Kidney (tissue), 13 donors: ENCODE measurements at regions not wholly inside any gene's neighbourhood (a gene's known extent, or its start where the extent isn't known, plus 50 kb on each side); places are given as distances from the start of the nearest gene placed in this dataset.
"Not testable (repeated sequence)": the region's sequence is repeated elsewhere in the genome, so short reads cannot be mapped to it uniquely, and the experiment has no call there.

ENCODE experiments used
- DNase-seq, 5 donors: peaks; one replicate each; pipeline ENCODE4 v3.0.0-alpha.2; 2013 to 2020
- FAIRE-seq: peaks from 2 replicates; lab custom pipeline; 2012; peaks lifted over from hg19 to GRCh38; lab: Jason Lieb, UNC
- H3K27ac ChIP-seq, 2 donors: one replicate each; pipeline ENCODE4 v1.7.0; 2013; ENCODE audit warnings: low read depth in 2 of 2, low read length in 2 of 2, inconsistent platforms in 1 of 2
- H3K27me3 ChIP-seq: one replicate; pipeline ENCODE4 v1.7.1; 2013; ENCODE audit warnings: low read length, inconsistent platforms; ENCODE audit not compliant: control insufficient read depth, insufficient read depth
- H3K36me3 ChIP-seq, 3 donors: one replicate each; pipeline versions ENCODE4 v1.7.0 to v1.7.1; 2013; ENCODE audit warnings: low read length in 3 of 3, control low read depth in 1 of 3, inconsistent platforms in 1 of 3; ENCODE audit not compliant: insufficient read depth in 3 of 3, control insufficient read depth in 2 of 3
- H3K4me1 ChIP-seq, 3 donors: one replicate each; pipeline versions ENCODE4 v1.7.0 to v1.7.1; 2013; ENCODE audit warnings: low read length in 3 of 3, inconsistent platforms in 1 of 3, low read depth in 1 of 3; ENCODE audit not compliant: control insufficient read depth in 2 of 3, insufficient read depth in 2 of 3
- H3K4me3 ChIP-seq, 3 donors: one replicate each; pipeline versions ENCODE4 v1.7.0 to v1.8.1; 2013; ENCODE audit warnings: low read length in 3 of 3, control low read depth in 1 of 3, inconsistent platforms in 1 of 3
- H3K9ac ChIP-seq, 3 donors: one replicate each; pipeline versions ENCODE4 v1.7.0 to v1.7.1; 2013; ENCODE audit warnings: low read length in 3 of 3, control low read depth in 1 of 3, inconsistent platforms in 1 of 3
- H3K9me3 ChIP-seq, 3 donors: one replicate each; pipeline versions ENCODE4 v1.7.0 to v1.7.1; 2013; ENCODE audit warnings: low read length in 3 of 3, control low read depth in 1 of 3, inconsistent platforms in 1 of 3; ENCODE audit not compliant: control insufficient read depth in 2 of 3, insufficient read depth in 1 of 3
- intact Hi-C: fragments of 100-400 bp; cut with DNase I; formaldehyde crosslinking; loops from one replicate; pipeline ENCODE4 v1.11.1; 2022
- TF ChIP-seq, protein P1 (sequence below): IDR thresholded peaks from 3 replicates; pipeline ENCODE4 v1.5.1; 2012; ENCODE audit warnings: mild to moderate bottlenecking, moderate library complexity, borderline replicate concordance; ENCODE audit not compliant: insufficient read depth; ENCODE audit errors: extremely low read depth
- donor health status: control.
- donor health status: control.
- donor health status: control.
- donor health status: control.
- donor health status: control.
- donor health status: DM: yes; HTN: yes; CAD: no.
- donor health status: Normal renal cell carcinoma (clear cell type).

DNA sequence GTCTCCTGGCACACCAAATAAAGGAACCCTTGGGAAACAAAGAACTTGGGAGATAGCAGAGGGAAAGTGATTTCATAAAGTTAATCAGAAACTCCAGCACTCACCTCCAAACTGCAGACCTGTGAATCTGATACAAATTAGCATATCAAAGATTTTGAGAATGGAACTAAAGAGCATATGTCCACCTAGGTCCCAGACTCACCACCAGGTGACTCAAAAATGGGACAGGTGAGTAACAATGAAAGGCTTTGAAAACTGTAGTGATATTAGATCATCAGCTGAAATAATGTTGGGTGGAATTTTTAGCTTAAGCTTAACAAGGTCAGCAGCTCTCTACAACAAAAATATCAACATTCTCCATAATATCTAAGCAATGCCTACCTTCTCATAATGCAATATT, 214.8 kb downstream of the RERGL start:
- no peaks in the 10 kb centered on the region for H3K9me3 ChIP-seq
- H3K27me3 ChIP-seq = no peaks in the 10 kb centered on the region
- DNase-seq (no peak), FAIRE-seq (no peak)
- H3K9ac ChIP-seq = no peak overlapping the region
- no peak overlapping the region for H3K4me3 ChIP-seq
- H3K4me1 ChIP-seq = no peaks in the 10 kb centered on the region
- intact Hi-C loops = no loop called here
- TF ChIP-seq, protein P1, sequence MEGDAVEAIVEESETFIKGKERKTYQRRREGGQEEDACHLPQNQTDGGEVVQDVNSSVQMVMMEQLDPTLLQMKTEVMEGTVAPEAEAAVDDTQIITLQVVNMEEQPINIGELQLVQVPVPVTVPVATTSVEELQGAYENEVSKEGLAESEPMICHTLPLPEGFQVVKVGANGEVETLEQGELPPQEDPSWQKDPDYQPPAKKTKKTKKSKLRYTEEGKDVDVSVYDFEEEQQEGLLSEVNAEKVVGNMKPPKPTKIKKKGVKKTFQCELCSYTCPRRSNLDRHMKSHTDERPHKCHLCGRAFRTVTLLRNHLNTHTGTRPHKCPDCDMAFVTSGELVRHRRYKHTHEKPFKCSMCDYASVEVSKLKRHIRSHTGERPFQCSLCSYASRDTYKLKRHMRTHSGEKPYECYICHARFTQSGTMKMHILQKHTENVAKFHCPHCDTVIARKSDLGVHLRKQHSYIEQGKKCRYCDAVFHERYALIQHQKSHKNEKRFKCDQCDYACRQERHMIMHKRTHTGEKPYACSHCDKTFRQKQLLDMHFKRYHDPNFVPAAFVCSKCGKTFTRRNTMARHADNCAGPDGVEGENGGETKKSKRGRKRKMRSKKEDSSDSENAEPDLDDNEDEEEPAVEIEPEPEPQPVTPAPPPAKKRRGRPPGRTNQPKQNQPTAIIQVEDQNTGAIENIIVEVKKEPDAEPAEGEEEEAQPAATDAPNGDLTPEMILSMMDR = no peak
- no peak overlapping the region for H3K27ac ChIP-seq
- H3K36me3 ChIP-seq = no peaks in the 10 kb centered on the region

GRCh38 chr12:17866802-17867201, 223.2 kb downstream of the RERGL start:
- TF ChIP-seq, protein P1 = no peak
- DNase-seq (no peak), FAIRE-seq (no peak)
- no peak overlapping the region for H3K27ac ChIP-seq
- intact Hi-C loops = no loop called here
- H3K4me3 ChIP-seq = no peak overlapping the region
- no peaks in the 10 kb centered on the region for H3K36me3 ChIP-seq
- no peak overlapping the region for H3K9ac ChIP-seq
- no peaks in the 10 kb centered on the region for H3K9me3 ChIP-seq
- H3K4me1 ChIP-seq = no peaks in the 10 kb centered on the region
- no peaks in the 10 kb centered on the region for H3K27me3 ChIP-seq

DNA sequence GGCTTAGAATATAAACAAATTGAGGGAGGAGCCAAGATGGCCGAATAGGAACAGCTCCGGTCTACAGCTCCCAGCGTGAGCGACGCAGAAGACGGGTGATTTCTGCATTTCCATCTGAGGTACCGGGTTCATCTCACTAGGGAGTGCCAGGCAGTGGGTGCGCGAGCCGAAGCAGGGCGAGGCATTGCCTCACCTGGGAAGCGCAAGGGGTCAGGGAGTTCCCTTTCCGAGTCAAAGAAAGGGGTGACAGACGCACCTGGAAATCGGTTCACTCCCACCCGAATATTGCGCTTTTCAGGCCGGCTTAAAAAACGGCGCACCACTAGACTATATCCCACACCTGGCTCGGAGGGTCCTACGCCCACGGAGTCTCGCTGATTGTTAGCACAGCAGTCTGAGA, 234.4 kb downstream of the RERGL start:
- H3K9me3 ChIP-seq, FAIRE-seq, H3K9ac ChIP-seq, H3K27me3 ChIP-seq, H3K36me3 ChIP-seq, H3K4me1 ChIP-seq, H3K27ac ChIP-seq, H3K4me3 ChIP-seq, intact Hi-C loops: not testable (repeated sequence)
- DNase-seq = peak in 1 of 5 donors; percentile 48

GRCh38 chr12:17853054-17853453, 236.9 kb downstream of the RERGL start:
- no peak for FAIRE-seq

More at GRCh38 chr12:17853054-17853453, 236.9 kb downstream of the RERGL start:
- TF ChIP-seq, protein P1 = no peak
- Histone ChIP-seq H3K9me3 (peaks cover 0 to 3% (median 0%) of the 10 kb centered on the region in 3 donors), H3K36me3 (no peaks in the 10 kb centered on the region), H3K4me3 (no peak overlapping the region), H3K4me1 (no peaks in the 10 kb centered on the region), H3K27me3 (no peaks in the 10 kb centered on the region), H3K27ac (no peak overlapping the region), H3K9ac (no peak overlapping the region)
- DNase-seq = no peak
- intact Hi-C loops = loop anchor here (5.0 kb wide), 1 partner anchor 86 kb away; no protein-coding TSS in a partner anchor
